ENCODE measurements at regions not wholly inside any gene's neighbourhood (a gene's known extent, or its start where the extent isn't known, plus 50 kb on each side); places are given as distances from the start of the nearest gene placed in this dataset.

- H3K4me3 ChIP-seq, result no peak overlapping the region
- intact Hi-C loops (cut with DNase I), result no loop called here
- no peaks in the 10 kb centered on the region for H3K36me3 ChIP-seq
- no peak overlapping the region for H3K27ac ChIP-seq
- no peaks in the 10 kb centered on the region for H3K4me1 ChIP-seq
- H3K9me3 ChIP-seq, result no peaks in the 10 kb centered on the region
- no peaks in the 10 kb centered on the region for H3K27me3 ChIP-seq
- DNase-seq (ENCODE audit: low spot score in 2 of 2), result no peak
- TF ChIP-seq CTCF (IDR thresholded peaks at IDR 0.05), result no peak
These were observed 51.7 kb upstream of the RCN1 start for GRCh38 chr11:32039149-32039548.

DNA sequence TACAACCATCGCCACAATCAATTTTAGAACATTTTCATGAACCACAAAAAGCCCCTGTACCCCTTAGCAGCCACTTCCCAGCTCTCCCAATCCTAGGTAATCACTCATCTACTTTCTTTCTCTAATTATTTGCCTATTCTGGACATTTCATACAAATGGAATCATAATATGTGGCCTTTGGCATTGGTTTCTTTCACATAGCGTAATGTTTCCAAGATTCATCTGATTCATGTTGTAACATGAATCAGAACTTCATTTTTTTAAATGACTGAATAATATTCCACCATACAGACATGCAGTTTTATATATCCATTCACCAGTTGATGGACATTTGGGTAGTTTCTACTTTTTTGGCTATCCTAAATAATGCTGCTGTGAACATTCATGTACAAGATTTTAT lies 56.2 kb upstream of the RCN1 start:
- no peaks in the 10 kb centered on the region for H3K36me3 ChIP-seq
- no peaks in the 10 kb centered on the region for H3K27me3 ChIP-seq
- no peak for TF ChIP-seq CTCF (IDR thresholded peaks at IDR 0.05)
- intact Hi-C loops (cut with DNase I), result no loop called here
- H3K27ac ChIP-seq, result no peak overlapping the region
- no peaks in the 10 kb centered on the region for H3K9me3 ChIP-seq
- DNase-seq (ENCODE audit: low spot score in 2 of 2), result no peak
- H3K4me1 ChIP-seq, result no peaks in the 10 kb centered on the region
- no peak overlapping the region for H3K4me3 ChIP-seq

GRCh38 chr11:32034149-32034548 lies 56.7 kb upstream of the RCN1 start:
- no peaks in the 10 kb centered on the region for H3K9me3 ChIP-seq
- DNase-seq (ENCODE audit: low spot score in 2 of 2), result no peak
- H3K4me3 ChIP-seq, result no peak overlapping the region
- H3K27ac ChIP-seq, result no peak overlapping the region
- intact Hi-C loops (cut with DNase I), result no loop called here
- no peak for TF ChIP-seq CTCF (IDR thresholded peaks at IDR 0.05)
- H3K4me1 ChIP-seq, result no peaks in the 10 kb centered on the region
- no peaks in the 10 kb centered on the region for H3K27me3 ChIP-seq
- no peaks in the 10 kb centered on the region for H3K36me3 ChIP-seq

- Histone ChIP-seq H3K4me3 (no peak overlapping the region), H3K4me1 (no peaks in the 10 kb centered on the region), H3K27ac (no peak overlapping the region), H3K36me3 (no peaks in the 10 kb centered on the region), H3K27me3 (no peaks in the 10 kb centered on the region), H3K9me3 (no peaks in the 10 kb centered on the region)
- DNase-seq (ENCODE audit: low spot score in 2 of 2), result no peak
- no peak for TF ChIP-seq CTCF (IDR thresholded peaks at IDR 0.05)
- intact Hi-C loops (cut with DNase I), result no loop called here
These were observed 57.4 kb upstream of the RCN1 start for GRCh38 chr11:32033491-32033890.

DNA sequence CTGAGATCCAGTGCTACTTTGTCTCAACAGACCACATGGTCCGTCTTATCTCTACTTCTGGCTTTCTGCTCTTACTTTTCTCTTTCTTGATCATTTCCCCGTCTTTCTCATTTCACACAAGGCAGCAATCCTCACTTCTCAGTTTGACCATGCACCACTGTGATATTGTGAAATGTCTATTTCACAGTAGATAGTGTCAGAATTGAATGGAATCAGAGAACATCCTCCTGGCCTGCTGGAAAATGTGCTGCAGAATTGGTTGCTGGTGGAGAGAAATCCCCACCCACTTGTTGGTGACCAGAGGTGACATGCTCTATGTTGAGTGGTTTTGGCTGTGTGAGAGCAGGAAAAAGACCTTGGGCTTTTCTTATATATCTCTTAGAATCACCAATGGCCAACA lies 57.8 kb upstream of the RCN1 start:
- Histone ChIP-seq H3K4me3 (no peak overlapping the region), H3K9me3 (no peaks in the 10 kb centered on the region), H3K27ac (no peak overlapping the region), H3K36me3 (no peaks in the 10 kb centered on the region), H3K27me3 (no peaks in the 10 kb centered on the region), H3K4me1 (no peaks in the 10 kb centered on the region)
- no peak for TF ChIP-seq CTCF (IDR thresholded peaks at IDR 0.05)
- intact Hi-C loops (cut with DNase I), result no loop called here
- DNase-seq (ENCODE audit: low spot score in 2 of 2), result no peak

GRCh38 chr11:32032478-32032877 lies 58.4 kb upstream of the RCN1 start:
- intact Hi-C loops (cut with DNase I), result no loop called here
- Histone ChIP-seq H3K36me3 (no peaks in the 10 kb centered on the region), H3K27ac (no peak overlapping the region), H3K9me3 (no peaks in the 10 kb centered on the region), H3K4me3 (no peak overlapping the region), H3K4me1 (no peaks in the 10 kb centered on the region), H3K27me3 (no peaks in the 10 kb centered on the region)
- no peak for DNase-seq (ENCODE audit: low spot score in 2 of 2)
- TF ChIP-seq CTCF (IDR thresholded peaks at IDR 0.05), result no peak

Measured in ascending aorta (tissue), 2 donors.